ENCODE measurements at regions not wholly inside any gene's neighbourhood (a gene's known extent, or its start where the extent isn't known, plus 50 kb on each side); places are given as distances from the start of the nearest gene placed in this dataset.

GRCh38 chr11:81071606-81072005 is 1630.8 kb upstream of the TENM4 start:
- TF ChIP-seq POLR2A (IDR thresholded peaks at IDR 0.05): no peak
- TF ChIP-seq CTCF (IDR thresholded peaks at IDR 0.05): no peak
- DNase-seq: peak in 1 of 7 donors; percentile 11
- Histone ChIP-seq H3K27ac (no peak overlapping the region), H3K4me3 (no peak overlapping the region), H3K9me3 (replicated peaks in 1 of 3) (no peaks in the 10 kb centered on the region), H3K36me3 (replicated peaks in 1 of 2) (no peaks in the 10 kb centered on the region), H3K27me3 (no peaks in the 10 kb centered on the region), H3K4me1 (replicated peaks in 1 of 2) (no peaks in the 10 kb centered on the region)
- intact Hi-C loops (cut with DNase I): no loop called here
- 34 to 59% (median 44%) methylated on average over 5 of the region's 5 CpGs for WGBS, 4 donors

GRCh38 chr11:81070948-81071347 is 1630.1 kb upstream of the TENM4 start:
- no peaks in the 10 kb centered on the region for H3K27me3 ChIP-seq
- intact Hi-C loops (cut with DNase I): no loop called here
- H3K27ac ChIP-seq: no peak overlapping the region
- H3K4me1 ChIP-seq (replicated peaks in 1 of 2): no peaks in the 10 kb centered on the region
- 40 to 49% (median 47%) methylated on average over 4 of the region's 4 CpGs for WGBS, 4 donors
- H3K4me3 ChIP-seq: no peak overlapping the region
- no peak for TF ChIP-seq CTCF (IDR thresholded peaks at IDR 0.05)
- no peak for TF ChIP-seq POLR2A (IDR thresholded peaks at IDR 0.05)
- no peaks in the 10 kb centered on the region for H3K9me3 ChIP-seq (replicated peaks in 1 of 3)
- H3K36me3 ChIP-seq (replicated peaks in 1 of 2): no peaks in the 10 kb centered on the region
- DNase-seq: no peak

GRCh38 chr11:81059356-81059755 is 1618.5 kb upstream of the TENM4 start:
- DNase-seq: no peak
- no peak for TF ChIP-seq POLR2A (IDR thresholded peaks at IDR 0.05)
- intact Hi-C loops (cut with DNase I): no loop called here
- Histone ChIP-seq H3K4me1 (replicated peaks in 1 of 2) (no peaks in the 10 kb centered on the region), H3K36me3 (replicated peaks in 1 of 2) (no peaks in the 10 kb centered on the region), H3K27me3 (no peaks in the 10 kb centered on the region), H3K4me3 (no peak overlapping the region), H3K9me3 (replicated peaks in 1 of 3) (no peaks in the 10 kb centered on the region), H3K27ac (no peak overlapping the region)
- whole genome bisulfite sequencing, 4 donors: 14 to 26% (median 21%) methylated on average over 1 of the region's 1 CpG

- Histone ChIP-seq H3K36me3 (replicated peaks in 1 of 2) (no peaks in the 10 kb centered on the region), H3K27me3 (no peaks in the 10 kb centered on the region), H3K4me3 (no peak overlapping the region), H3K4me1 (replicated peaks in 1 of 2) (no peaks in the 10 kb centered on the region), H3K9me3 (replicated peaks in 1 of 3) (no peaks in the 10 kb centered on the region), H3K27ac (no peak overlapping the region)
- intact Hi-C loops (cut with DNase I): no loop called here
- DNase-seq: no peak
- 74 to 84% (median 81%) methylated on average over 3 of the region's 3 CpGs for WGBS, 4 donors
- TF ChIP-seq CTCF (IDR thresholded peaks at IDR 0.05) (no peak), POLR2A (IDR thresholded peaks at IDR 0.05) (no peak)
Observed at GRCh38 chr11:81052344-81053158, 1611.7 kb upstream of the TENM4 start.

Data from adrenal gland (tissue), 9 donors.